ENCODE measurements at regions not wholly inside any gene's neighbourhood (a gene's known extent, or its start where the extent isn't known, plus 50 kb on each side); places are given as distances from the start of the nearest gene placed in this dataset. TPM values are rescaled to one million over a fixed set of nuclear protein-coding genes. Genes with fewer than 3 reads are reported as not detected.

Small RNA genes in the stretch of these regions (small RNA-seq; reads per million reads assigned to genes)
- gene RF00026, result not detected
- gene RNU7-90P, result not detected

Measured in hepatocyte (in vitro differentiated cells).